GM12891 (cell line): ENCODE measurements at regions not wholly inside any gene's neighbourhood (a gene's known extent, or its start where the extent isn't known, plus 50 kb on each side); places are given as distances from the start of the nearest gene placed in this dataset.

ENCODE experiments used
- PAX5 ChIP-seq: IDR thresholded peaks from 2 replicates; pipeline ENCODE4 v1.6.1; 2011; ENCODE audit warnings: low read length, moderate library complexity, mild to moderate bottlenecking; ENCODE audit not compliant: insufficient read depth, severe bottlenecking
- POLR2A ChIP-seq: IDR thresholded peaks from 2 replicates; pipeline ENCODE4 v1.6.1; 2011; ENCODE audit warnings: low read depth, low read length, control low read depth
- TAF1 ChIP-seq: IDR thresholded peaks from 2 replicates; pipeline ENCODE4 v1.6.1; 2011; ENCODE audit warnings: low read depth, low read length, control low read depth

DNA sequence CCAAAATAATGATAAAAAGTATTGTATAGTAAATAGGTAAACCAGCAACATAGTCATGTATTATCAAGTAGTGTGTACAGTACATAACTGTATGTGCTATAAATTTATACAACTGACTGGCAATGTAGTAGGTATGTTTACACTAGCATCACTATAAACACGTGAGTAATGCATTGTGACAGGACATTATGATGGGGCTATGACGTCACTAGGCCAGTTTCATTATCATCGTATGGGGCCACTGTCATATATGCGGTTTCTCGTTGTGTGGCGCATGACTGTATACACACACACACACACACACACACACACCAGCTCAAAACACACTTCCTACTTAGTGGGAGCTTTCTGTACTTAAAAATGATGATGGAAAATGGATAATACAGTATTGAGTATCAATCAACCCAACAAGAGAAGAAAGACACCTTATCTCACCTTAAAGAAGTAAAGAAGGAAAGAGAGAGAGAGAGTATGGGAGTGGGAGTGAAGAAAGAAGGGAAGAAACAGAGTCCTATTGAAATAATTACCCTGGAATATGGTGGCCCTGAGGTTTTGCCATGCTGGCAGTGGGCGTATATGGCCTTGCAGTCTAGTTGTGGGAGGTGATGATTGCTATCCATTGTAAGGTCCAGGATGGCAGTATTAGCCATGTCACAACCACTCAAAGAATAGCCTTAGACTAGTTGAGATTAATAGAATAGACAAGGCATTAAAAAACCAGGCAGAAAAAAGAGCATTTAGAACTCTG is 186.4 kb upstream of the ZNF521 start:
- TF ChIP-seq POLR2A (no peak), TAF1 (no peak), PAX5 (no peak)
